Gastrocnemius medialis (tissue), 4 donors: ENCODE measurements at regions not wholly inside any gene's neighbourhood (a gene's known extent, or its start where the extent isn't known, plus 50 kb on each side); places are given as distances from the start of the nearest gene placed in this dataset.

Experiments
- CTCF ChIP-seq, 5 experiments: fragments of 450-650 bp in 3 of 5; fragments of 200-600 bp in 2 of 5; sonication (generic) in 2 of 5; IDR thresholded peaks in 4 of 5; conservative IDR thresholded peaks in 1 of 5; 1 replicate in 4 of 5; 2 replicates in 1 of 5; pipeline ENCODE4 v1.5.1; 2016 to 2019; ENCODE audit warnings: antibody characterized with exemption in 5 of 5, mild to moderate bottlenecking in 3 of 5, moderate library complexity in 3 of 5
- POLR2A ChIP-seq, 2 donors: fragments of 450-650 bp; IDR thresholded peaks; one replicate each; pipeline ENCODE4 v1.6.1; 2017; ENCODE audit warnings: antibody characterized with exemption in 2 of 2, mild to moderate bottlenecking in 2 of 2, moderate library complexity in 2 of 2

- TF ChIP-seq CTCF (IDR thresholded peaks at IDR 0.05 in 4 of 5, conservative IDR thresholded peaks at IDR 0.05 in 1 of 5): no peak
- TF ChIP-seq POLR2A (IDR thresholded peaks at IDR 0.05): no peak
These were observed 199.2 kb downstream of the ACTL7B start for GRCh38 chr9:108656566-108656965.
